ENCODE measurements at regions not wholly inside any gene's neighbourhood (a gene's known extent, or its start where the extent isn't known, plus 50 kb on each side); places are given as distances from the start of the nearest gene placed in this dataset.
"Not testable (repeated sequence)": the region's sequence is repeated elsewhere in the genome, so short reads cannot be mapped to it uniquely, and the experiment has no call there.

DNA sequence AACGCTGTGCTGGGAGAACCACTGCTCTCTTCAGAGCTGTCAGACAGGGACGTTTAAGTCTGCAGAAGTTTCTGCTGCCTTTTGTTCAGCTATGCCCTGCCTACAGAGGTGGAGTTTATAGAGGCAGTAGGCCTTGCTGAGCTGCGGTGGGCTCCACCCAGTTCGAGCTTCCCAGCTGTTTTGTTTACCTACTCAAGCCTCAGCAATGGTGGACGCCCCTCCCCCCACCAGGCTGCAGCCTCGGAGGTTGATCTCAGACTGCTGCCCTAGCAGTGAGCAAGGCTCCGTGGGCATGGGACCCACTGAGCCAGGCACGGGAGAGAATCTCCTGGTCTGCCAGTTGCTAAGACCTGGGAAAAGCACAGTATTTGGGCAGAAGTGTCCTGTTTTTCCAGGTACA is 206.4 kb downstream of the EVX1 start:
- TF ChIP-seq, protein P1, sequence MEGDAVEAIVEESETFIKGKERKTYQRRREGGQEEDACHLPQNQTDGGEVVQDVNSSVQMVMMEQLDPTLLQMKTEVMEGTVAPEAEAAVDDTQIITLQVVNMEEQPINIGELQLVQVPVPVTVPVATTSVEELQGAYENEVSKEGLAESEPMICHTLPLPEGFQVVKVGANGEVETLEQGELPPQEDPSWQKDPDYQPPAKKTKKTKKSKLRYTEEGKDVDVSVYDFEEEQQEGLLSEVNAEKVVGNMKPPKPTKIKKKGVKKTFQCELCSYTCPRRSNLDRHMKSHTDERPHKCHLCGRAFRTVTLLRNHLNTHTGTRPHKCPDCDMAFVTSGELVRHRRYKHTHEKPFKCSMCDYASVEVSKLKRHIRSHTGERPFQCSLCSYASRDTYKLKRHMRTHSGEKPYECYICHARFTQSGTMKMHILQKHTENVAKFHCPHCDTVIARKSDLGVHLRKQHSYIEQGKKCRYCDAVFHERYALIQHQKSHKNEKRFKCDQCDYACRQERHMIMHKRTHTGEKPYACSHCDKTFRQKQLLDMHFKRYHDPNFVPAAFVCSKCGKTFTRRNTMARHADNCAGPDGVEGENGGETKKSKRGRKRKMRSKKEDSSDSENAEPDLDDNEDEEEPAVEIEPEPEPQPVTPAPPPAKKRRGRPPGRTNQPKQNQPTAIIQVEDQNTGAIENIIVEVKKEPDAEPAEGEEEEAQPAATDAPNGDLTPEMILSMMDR (IDR thresholded peaks at IDR 0.05; ENCODE audit: poor library complexity), result not testable (repeated sequence)
- TF ChIP-seq EZH2 (IDR thresholded peaks at IDR 0.05; ENCODE audit: borderline replicate concordance); EZH2phosphoT487 (IDR thresholded peaks at IDR 0.05; ENCODE audit: low read depth, severe bottlenecking, unreplicated experiment): not testable (repeated sequence)

Measured in hepatocyte (in vitro differentiated cells).